BLaER1 (cell line): ENCODE measurements at regions not wholly inside any gene's neighbourhood (a gene's known extent, or its start where the extent isn't known, plus 50 kb on each side); places are given as distances from the start of the nearest gene placed in this dataset.
"Not testable (repeated sequence)": the region's sequence is repeated elsewhere in the genome, so short reads cannot be mapped to it uniquely, and the experiment has no call there.

ENCODE experiments used
- H3K27ac ChIP-seq: shearing (Covaris generic); formaldehyde crosslinking; 2 replicates; pipeline ENCODE4 v1.8.1; 2022
- H3K27me3 ChIP-seq: shearing (Covaris generic); formaldehyde crosslinking; 2 replicates; pipeline ENCODE4 v1.8.1; 2022
- H3K36me3 ChIP-seq: shearing (Covaris generic); formaldehyde crosslinking; 2 replicates; pipeline ENCODE4 v1.8.1; 2022
- H3K4me1 ChIP-seq: shearing (Covaris generic); formaldehyde crosslinking; 2 replicates; pipeline ENCODE4 v1.8.1; 2022
- H3K4me2 ChIP-seq: shearing (Covaris generic); formaldehyde crosslinking; 2 replicates; pipeline ENCODE4 v1.8.1; 2022
- H3K4me3 ChIP-seq: shearing (Covaris generic); formaldehyde crosslinking; 2 replicates; pipeline ENCODE4 v1.8.1; 2022
- H3K9ac ChIP-seq: shearing (Covaris generic); formaldehyde crosslinking; 2 replicates; pipeline ENCODE4 v1.8.1; 2022
- H3K9me3 ChIP-seq: shearing (Covaris generic); formaldehyde crosslinking; 2 replicates; pipeline ENCODE4 v1.8.1; 2022
- H4K20me1 ChIP-seq: shearing (Covaris generic); formaldehyde crosslinking; 2 replicates; pipeline ENCODE4 v1.8.1; 2022
- Cebpa-rat ChIP-seq: shearing (Covaris generic); IDR thresholded peaks from 2 replicates; pipeline ENCODE4 v1.8.1; 2022

- no peak overlapping the region for H3K9ac ChIP-seq
- no peak for TF ChIP-seq Cebpa-rat
- H3K27ac ChIP-seq: no peak overlapping the region
- H3K36me3 ChIP-seq: no peaks in the 10 kb centered on the region
- H3K9me3 ChIP-seq: peaks cover 17% of the 10 kb centered on the region
- no peak overlapping the region for H3K4me3 ChIP-seq
- H4K20me1 ChIP-seq: no peaks in the 10 kb centered on the region
- H3K27me3 ChIP-seq: no peaks in the 10 kb centered on the region
- H3K4me1 ChIP-seq: peaks cover 15% of the 10 kb centered on the region
- no peak overlapping the region for H3K4me2 ChIP-seq
These were observed 603.9 kb upstream of the SLC35B3 start for GRCh38 chr6:9039258-9039657.

- Histone ChIP-seq H3K4me1 (no peaks in the 10 kb centered on the region), H3K4me3 (no peak overlapping the region), H3K36me3 (no peaks in the 10 kb centered on the region), H3K9me3 (0 out of 2 replicates have a peak, but pooled peaks cover 5% of the 10 kb centered on the region), H3K27me3 (no peaks in the 10 kb centered on the region), H3K27ac (no peak overlapping the region), H4K20me1 (no peaks in the 10 kb centered on the region), H3K4me2 (no peak overlapping the region), H3K9ac (no peak overlapping the region)
- no peak for TF ChIP-seq Cebpa-rat
These were observed 592.7 kb upstream of the SLC35B3 start for GRCh38 chr6:9028086-9028485.

- H3K4me3 ChIP-seq: no peak overlapping the region
- no peak overlapping the region for H3K27ac ChIP-seq
- TF ChIP-seq Cebpa-rat: no peak
- H3K4me2 ChIP-seq: no peak overlapping the region
- H4K20me1 ChIP-seq: no peaks in the 10 kb centered on the region
- H3K9ac ChIP-seq: no peak overlapping the region
- H3K9me3 ChIP-seq: 0 out of 2 replicates have a peak, but pooled peaks cover 5% of the 10 kb centered on the region
- no peaks in the 10 kb centered on the region for H3K4me1 ChIP-seq
- no peaks in the 10 kb centered on the region for H3K27me3 ChIP-seq
- no peaks in the 10 kb centered on the region for H3K36me3 ChIP-seq
These were observed 590.5 kb upstream of the SLC35B3 start for GRCh38 chr6:9025796-9026394.

DNA sequence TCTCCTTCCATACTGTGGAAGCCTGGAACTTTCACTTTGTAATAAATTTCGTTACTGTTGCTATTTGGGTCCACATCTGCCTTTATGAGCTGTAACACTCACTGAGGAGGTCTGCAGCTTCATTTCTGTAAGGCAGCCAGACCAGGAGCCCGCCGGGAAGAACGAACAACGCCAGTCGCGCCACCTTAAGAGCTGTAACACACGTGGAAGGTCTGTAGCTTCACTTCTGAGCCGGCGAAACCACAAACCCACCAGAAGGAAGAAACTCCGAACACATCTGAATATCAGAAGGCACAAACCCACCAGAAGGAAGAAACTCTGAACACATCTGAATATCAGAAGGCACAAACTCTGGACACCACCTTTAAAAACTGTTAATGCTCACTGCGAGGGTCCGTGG is 589.9 kb upstream of the SLC35B3 start:
- Histone ChIP-seq H3K27ac (no peak overlapping the region), H3K4me2 (no peak overlapping the region), H3K36me3 (no peaks in the 10 kb centered on the region), H3K4me1 (no peaks in the 10 kb centered on the region), H3K4me3 (no peak overlapping the region), H3K9ac (no peak overlapping the region), H4K20me1 (no peaks in the 10 kb centered on the region), H3K27me3 (no peaks in the 10 kb centered on the region), H3K9me3 (0 out of 2 replicates have a peak, but pooled peaks cover 5% of the 10 kb centered on the region)
- no peak for TF ChIP-seq Cebpa-rat

- not testable (repeated sequence) for H3K27ac ChIP-seq
These were observed 588.9 kb upstream of the SLC35B3 start for GRCh38 chr6:9024246-9024645.

DNA sequence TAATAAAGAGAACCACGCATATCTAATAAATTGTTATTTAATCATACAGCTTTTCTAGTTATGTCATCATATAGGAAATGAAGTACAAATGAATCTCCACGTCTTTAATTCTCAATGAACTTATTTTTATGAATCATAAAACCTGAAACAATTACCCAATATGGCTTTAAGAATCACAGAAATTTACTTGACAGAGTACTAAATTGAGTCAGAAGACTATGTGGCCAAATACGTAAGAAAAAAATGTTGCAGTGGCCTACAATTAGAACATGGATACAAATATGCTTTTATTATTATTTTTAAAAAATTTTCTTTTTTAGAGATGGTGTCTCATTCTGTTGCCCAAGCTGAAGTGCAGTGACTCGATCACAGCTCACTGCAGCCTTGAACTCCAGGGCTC is 584.7 kb upstream of the SLC35B3 start:
- Histone ChIP-seq H3K9ac (no peak overlapping the region), H3K4me3 (no peak overlapping the region), H3K27me3 (no peaks in the 10 kb centered on the region), H3K27ac (no peak overlapping the region), H3K4me2 (no peak overlapping the region), H3K36me3 (no peaks in the 10 kb centered on the region), H4K20me1 (no peaks in the 10 kb centered on the region), H3K4me1 (no peaks in the 10 kb centered on the region), H3K9me3 (0 out of 2 replicates have a peak, but pooled peaks cover 5% of the 10 kb centered on the region)
- TF ChIP-seq Cebpa-rat: no peak

More at GRCh38 chr6:9024246-9024645, 588.9 kb upstream of the SLC35B3 start:
- H4K20me1 ChIP-seq, H3K4me2 ChIP-seq, H3K9ac ChIP-seq, H3K4me1 ChIP-seq, H3K36me3 ChIP-seq, H3K9me3 ChIP-seq, H3K4me3 ChIP-seq, H3K27me3 ChIP-seq: not testable (repeated sequence)

GRCh38 chr6:9009931-9010330 is 574.6 kb upstream of the SLC35B3 start:
- H3K27ac ChIP-seq: no peak overlapping the region
- H3K9ac ChIP-seq: no peak overlapping the region
- H3K36me3 ChIP-seq: no peaks in the 10 kb centered on the region
- no peaks in the 10 kb centered on the region for H3K9me3 ChIP-seq
- no peak for TF ChIP-seq Cebpa-rat
- no peak overlapping the region for H3K4me2 ChIP-seq
- H3K4me1 ChIP-seq: no peaks in the 10 kb centered on the region
- H3K4me3 ChIP-seq: no peak overlapping the region
- no peaks in the 10 kb centered on the region for H4K20me1 ChIP-seq
- H3K27me3 ChIP-seq: no peaks in the 10 kb centered on the region

DNA sequence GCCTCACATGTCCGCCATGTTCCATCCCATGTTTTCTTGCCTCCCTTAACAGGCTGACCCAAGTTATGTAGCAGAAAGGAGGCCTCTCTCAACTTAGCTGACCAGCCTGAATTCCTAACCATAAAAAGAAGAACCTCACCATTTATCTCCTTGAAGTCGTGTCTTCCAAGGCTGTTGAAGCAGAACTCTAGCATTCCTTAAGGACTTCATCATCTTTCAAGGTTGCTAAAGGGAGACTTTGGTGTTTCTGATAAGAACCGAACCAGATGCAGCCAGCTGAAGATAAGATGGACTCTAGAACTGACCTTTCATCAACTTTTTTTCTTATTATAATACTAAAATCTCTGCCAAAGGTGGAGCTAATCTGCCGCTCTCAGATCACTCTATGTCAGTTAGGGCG is 571.7 kb upstream of the SLC35B3 start:
- Histone ChIP-seq H3K4me1 (no peaks in the 10 kb centered on the region), H3K27ac (no peak overlapping the region), H3K9me3 (no peaks in the 10 kb centered on the region), H3K4me2 (no peak overlapping the region), H3K4me3 (no peak overlapping the region), H3K36me3 (no peaks in the 10 kb centered on the region), H4K20me1 (no peaks in the 10 kb centered on the region), H3K9ac (no peak overlapping the region), H3K27me3 (no peaks in the 10 kb centered on the region)
- no peak for TF ChIP-seq Cebpa-rat

DNA sequence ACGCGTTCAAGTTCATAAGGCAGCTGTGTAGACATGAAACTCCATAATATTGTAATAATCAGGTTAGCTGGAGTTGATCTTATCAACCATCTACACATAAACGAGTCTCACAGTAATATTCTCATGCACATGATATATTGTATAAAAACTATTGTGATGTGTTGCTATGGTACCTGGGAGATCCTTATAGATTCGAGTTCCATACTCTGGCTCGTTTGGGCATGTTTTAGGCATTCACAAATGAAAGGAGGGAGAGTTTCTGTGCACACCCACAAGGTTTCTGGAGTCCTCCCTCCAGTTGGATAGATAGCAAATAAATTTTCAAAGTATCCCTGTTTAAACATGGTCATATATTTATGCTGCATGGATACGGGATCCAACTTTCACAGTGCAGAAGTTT is 567.5 kb upstream of the SLC35B3 start:
- no peak overlapping the region for H3K9ac ChIP-seq

DNA sequence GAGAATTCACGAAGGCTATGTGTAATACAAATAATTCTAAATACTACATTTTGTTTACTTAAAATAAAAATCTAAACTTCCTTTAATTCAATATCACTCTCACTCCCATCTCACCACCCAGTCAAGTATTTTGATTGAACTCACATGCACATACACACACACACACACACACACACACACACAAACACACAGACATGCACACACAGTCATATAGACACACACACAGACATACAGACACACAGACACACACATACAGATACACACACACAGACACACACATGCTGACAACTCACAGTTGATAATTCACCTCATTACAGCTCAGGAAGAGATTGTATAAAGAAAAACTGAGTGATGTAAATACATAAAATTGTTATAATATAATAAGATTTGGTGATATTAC is 559.8 kb upstream of the SLC35B3 start:
- no peaks in the 10 kb centered on the region for H3K9me3 ChIP-seq
- no peak overlapping the region for H3K27ac ChIP-seq
- no peaks in the 10 kb centered on the region for H3K36me3 ChIP-seq
- no peak overlapping the region for H3K4me2 ChIP-seq
- no peaks in the 10 kb centered on the region for H3K27me3 ChIP-seq
- no peak overlapping the region for H3K4me3 ChIP-seq
- no peak for TF ChIP-seq Cebpa-rat
- no peak overlapping the region for H3K9ac ChIP-seq
- H3K4me1 ChIP-seq: no peaks in the 10 kb centered on the region
- no peaks in the 10 kb centered on the region for H4K20me1 ChIP-seq

More for the DNA sequence above, 567.5 kb upstream of the SLC35B3 start:
- no peak overlapping the region for H3K27ac ChIP-seq
- H3K9me3 ChIP-seq: no peaks in the 10 kb centered on the region
- H3K4me3 ChIP-seq: no peak overlapping the region
- no peaks in the 10 kb centered on the region for H3K4me1 ChIP-seq
- no peaks in the 10 kb centered on the region for H3K36me3 ChIP-seq
- no peak overlapping the region for H3K4me2 ChIP-seq
- H4K20me1 ChIP-seq: no peaks in the 10 kb centered on the region
- H3K27me3 ChIP-seq: no peaks in the 10 kb centered on the region
- TF ChIP-seq Cebpa-rat: no peak

DNA sequence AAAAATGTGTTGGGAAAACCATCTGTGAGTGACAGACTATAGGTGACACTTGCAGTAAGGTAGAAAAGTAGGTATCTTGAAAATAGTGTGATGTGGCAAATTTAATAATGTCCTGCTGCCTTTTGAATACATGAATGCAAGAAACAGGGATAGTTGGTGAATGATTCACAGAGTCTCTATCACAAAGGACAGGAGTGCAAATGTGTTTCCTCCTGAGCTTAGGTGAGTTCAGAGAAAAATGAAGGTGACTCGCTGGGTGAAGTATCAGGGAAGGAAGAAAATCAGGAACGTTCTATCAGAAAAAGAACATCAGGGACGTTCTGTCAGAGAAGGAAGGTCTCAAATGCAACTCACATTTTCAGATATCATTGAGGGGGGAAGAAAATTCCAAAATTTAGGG is 557.8 kb upstream of the SLC35B3 start:
- Histone ChIP-seq H3K36me3 (no peaks in the 10 kb centered on the region), H3K4me2 (no peak overlapping the region), H4K20me1 (no peaks in the 10 kb centered on the region), H3K27ac (no peak overlapping the region), H3K4me3 (no peak overlapping the region), H3K4me1 (no peaks in the 10 kb centered on the region), H3K27me3 (no peaks in the 10 kb centered on the region), H3K9me3 (no peaks in the 10 kb centered on the region), H3K9ac (no peak overlapping the region)
- TF ChIP-seq Cebpa-rat: no peak
